GM18907 (cell line): ENCODE measurements at regions not wholly inside any gene's neighbourhood (a gene's known extent, or its start where the extent isn't known, plus 50 kb on each side); places are given as distances from the start of the nearest gene placed in this dataset.
"Not testable (repeated sequence)": the region's sequence is repeated elsewhere in the genome, so short reads cannot be mapped to it uniquely, and the experiment has no call there.

ENCODE experiments used
- ATAC-seq: cut with Tn5 transposase; IDR thresholded peaks from one replicate; pipeline ENCODE4 v1.9.1; 2021; ENCODE audit warnings: mild to moderate bottlenecking, moderate library complexity; ENCODE audit not compliant: unreplicated experiment

GRCh38 chr7:131038153-131038552, 289.5 kb upstream of the MKLN1 start:
- ATAC-seq = no peak

GRCh38 chr7:131039355-131039762, 288.3 kb upstream of the MKLN1 start:
- ATAC-seq = no peak

GRCh38 chr7:131039836-131040235, 287.8 kb upstream of the MKLN1 start:
- ATAC-seq = no peak

GRCh38 chr7:131040467-131040932, 287.2 kb upstream of the MKLN1 start:
- no peak for ATAC-seq

GRCh38 chr7:131041012-131041695, 286.5 kb upstream of the MKLN1 start:
- not testable (repeated sequence) for ATAC-seq

- no peak for ATAC-seq
Observed at GRCh38 chr7:131042269-131043160, 285.2 kb upstream of the MKLN1 start.

- no peak for ATAC-seq
Observed at GRCh38 chr7:131045526-131045925, 282.1 kb upstream of the MKLN1 start.

GRCh38 chr7:131046246-131046645, 281.4 kb upstream of the MKLN1 start:
- ATAC-seq = no peak

GRCh38 chr7:131047651-131048304, 279.9 kb upstream of the MKLN1 start:
- ATAC-seq = no peak

- no peak for ATAC-seq
Observed at GRCh38 chr7:131051304-131051703, 276.4 kb upstream of the MKLN1 start.

GRCh38 chr7:131052285-131052904, 275.3 kb upstream of the MKLN1 start:
- no peak for ATAC-seq

- ATAC-seq = no peak
Observed at GRCh38 chr7:131056007-131056406, 271.7 kb upstream of the MKLN1 start.

- peak; percentile 79 for ATAC-seq
Observed at GRCh38 chr7:131057015-131057793, 270.5 kb upstream of the MKLN1 start.

- ATAC-seq = peak; percentile 36
Observed at GRCh38 chr7:131057794-131058070, 269.9 kb upstream of the MKLN1 start.

- not testable (repeated sequence) for ATAC-seq
Observed at GRCh38 chr7:131058561-131059288, 269.0 kb upstream of the MKLN1 start.

- ATAC-seq = not testable (repeated sequence)
Observed at GRCh38 chr7:131059401-131059800, 268.3 kb upstream of the MKLN1 start.

GRCh38 chr7:131061158-131061557, 266.5 kb upstream of the MKLN1 start:
- ATAC-seq = no peak

GRCh38 chr7:131061818-131062217, 265.9 kb upstream of the MKLN1 start:
- no peak for ATAC-seq

- ATAC-seq = no peak
Observed at GRCh38 chr7:131066635-131067034, 261.0 kb upstream of the MKLN1 start.

GRCh38 chr7:131067220-131067619, 260.5 kb upstream of the MKLN1 start:
- no peak for ATAC-seq
